ENCODE measurements at regions not wholly inside any gene's neighbourhood (a gene's known extent, or its start where the extent isn't known, plus 50 kb on each side); places are given as distances from the start of the nearest gene placed in this dataset.

DNA sequence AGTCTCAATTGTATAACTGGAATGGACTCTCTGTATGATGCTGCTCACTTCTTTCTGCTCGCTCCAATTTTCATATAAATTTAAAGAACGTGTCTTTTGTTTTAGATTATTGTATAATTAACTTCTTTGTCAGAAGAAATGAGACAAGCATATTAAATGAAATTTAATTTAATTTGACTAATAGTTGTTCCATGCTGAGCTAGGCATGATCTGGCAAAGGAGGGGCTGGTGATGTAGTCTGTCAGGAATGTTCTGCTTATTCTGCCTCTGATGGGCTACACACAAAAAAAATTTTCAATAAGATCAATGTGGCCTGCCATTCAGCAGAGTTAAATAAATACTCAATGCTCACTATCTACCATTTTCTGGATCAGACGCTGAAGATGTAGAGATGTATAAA lies 208.4 kb upstream of the CD96 start:
- H3K27ac ChIP-seq = no peak overlapping the region
- no peaks in the 10 kb centered on the region for H3K27me3 ChIP-seq
- TF ChIP-seq POLR2A (IDR thresholded peaks at IDR 0.05) = no peak
- TF ChIP-seq, protein P1, sequence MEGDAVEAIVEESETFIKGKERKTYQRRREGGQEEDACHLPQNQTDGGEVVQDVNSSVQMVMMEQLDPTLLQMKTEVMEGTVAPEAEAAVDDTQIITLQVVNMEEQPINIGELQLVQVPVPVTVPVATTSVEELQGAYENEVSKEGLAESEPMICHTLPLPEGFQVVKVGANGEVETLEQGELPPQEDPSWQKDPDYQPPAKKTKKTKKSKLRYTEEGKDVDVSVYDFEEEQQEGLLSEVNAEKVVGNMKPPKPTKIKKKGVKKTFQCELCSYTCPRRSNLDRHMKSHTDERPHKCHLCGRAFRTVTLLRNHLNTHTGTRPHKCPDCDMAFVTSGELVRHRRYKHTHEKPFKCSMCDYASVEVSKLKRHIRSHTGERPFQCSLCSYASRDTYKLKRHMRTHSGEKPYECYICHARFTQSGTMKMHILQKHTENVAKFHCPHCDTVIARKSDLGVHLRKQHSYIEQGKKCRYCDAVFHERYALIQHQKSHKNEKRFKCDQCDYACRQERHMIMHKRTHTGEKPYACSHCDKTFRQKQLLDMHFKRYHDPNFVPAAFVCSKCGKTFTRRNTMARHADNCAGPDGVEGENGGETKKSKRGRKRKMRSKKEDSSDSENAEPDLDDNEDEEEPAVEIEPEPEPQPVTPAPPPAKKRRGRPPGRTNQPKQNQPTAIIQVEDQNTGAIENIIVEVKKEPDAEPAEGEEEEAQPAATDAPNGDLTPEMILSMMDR (IDR thresholded peaks at IDR 0.05) = no peak
- WGBS, 2 donors = 64 to 71% methylated on average over 3 of the region's 3 CpGs
- DNase-seq (no peak), ATAC-seq (no peak)
- H3K36me3 ChIP-seq (replicated peaks in 1 of 2; ENCODE audit: insufficient read depth in 1 of 2, low read depth in 2 of 2) = no peaks in the 10 kb centered on the region
- no peaks in the 10 kb centered on the region for H3K4me1 ChIP-seq
- no peaks in the 10 kb centered on the region for H3K9me3 ChIP-seq
- H3K4me3 ChIP-seq = no peak overlapping the region
- intact Hi-C loops (cut with DNase I) = no loop called here

DNA sequence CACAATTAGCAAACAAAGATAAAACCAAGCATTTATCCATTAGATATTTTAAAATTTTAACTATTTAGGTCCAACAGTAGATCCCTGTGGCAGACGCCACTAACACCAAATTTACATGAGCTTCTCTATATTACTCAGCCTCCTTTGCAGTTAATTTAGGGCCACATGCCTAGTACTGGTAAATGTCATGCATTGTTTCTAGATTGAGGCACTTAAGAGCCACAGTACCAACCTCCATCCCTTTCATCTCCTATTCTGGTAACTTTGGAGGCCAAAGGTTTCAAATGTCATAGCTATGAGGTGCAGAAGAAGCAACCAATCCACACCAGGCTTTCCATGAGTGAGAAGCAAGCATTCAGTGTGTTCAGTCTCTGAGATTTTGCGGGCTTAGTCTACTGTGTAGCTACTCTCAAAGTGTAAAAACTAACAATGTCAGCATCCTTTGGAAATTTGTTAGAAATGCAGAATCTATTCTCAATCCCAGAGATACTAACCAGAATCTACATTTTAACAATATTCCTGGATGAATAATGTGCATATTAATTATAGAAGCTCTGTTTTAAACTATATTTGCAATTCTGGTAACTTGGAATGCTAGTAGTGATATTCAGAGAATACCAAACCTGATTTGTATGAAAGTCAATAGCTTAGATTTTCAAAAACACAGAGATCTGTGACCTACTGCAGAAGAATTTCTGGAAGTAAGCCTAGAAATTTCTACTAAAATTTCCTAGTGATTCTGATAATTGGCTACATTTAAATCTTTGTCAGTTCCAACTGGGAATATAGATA lies 206.3 kb upstream of the CD96 start:
- DNase-seq (no peak), ATAC-seq (no peak)
- WGBS, 2 donors = 74 to 77% methylated on average over 2 of the region's 2 CpGs
- no peaks in the 10 kb centered on the region for H3K4me1 ChIP-seq
- H3K36me3 ChIP-seq (replicated peaks in 1 of 2; ENCODE audit: insufficient read depth in 1 of 2, low read depth in 2 of 2) = no peaks in the 10 kb centered on the region
- H3K9me3 ChIP-seq = no peaks in the 10 kb centered on the region
- H3K4me3 ChIP-seq = no peak overlapping the region
- intact Hi-C loops (cut with DNase I) = no loop called here
- TF ChIP-seq, protein P1 (IDR thresholded peaks at IDR 0.05) = no peak
- TF ChIP-seq POLR2A (IDR thresholded peaks at IDR 0.05) = no peak
- no peak overlapping the region for H3K27ac ChIP-seq
- no peaks in the 10 kb centered on the region for H3K27me3 ChIP-seq

DNA sequence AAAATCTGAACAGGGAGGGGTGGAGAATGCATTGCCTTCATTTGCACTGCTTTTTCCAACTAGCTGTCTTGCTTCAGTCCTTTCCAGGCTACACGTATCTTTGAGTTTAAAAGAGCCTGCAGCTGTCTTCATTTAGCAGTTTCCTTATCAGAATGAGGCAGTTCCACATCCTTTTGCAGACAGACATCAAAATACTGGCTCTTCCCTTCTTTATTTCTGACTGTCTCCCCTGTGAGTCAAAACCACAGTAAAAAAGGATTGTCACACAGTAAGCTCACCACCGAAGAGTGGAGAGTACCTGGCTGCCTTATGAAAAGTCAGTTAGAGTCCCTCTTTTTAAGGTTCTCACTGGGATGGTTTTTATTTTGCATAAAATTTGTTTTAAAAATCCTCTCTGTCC lies 205.5 kb upstream of the CD96 start:
- intact Hi-C loops (cut with DNase I) = no loop called here
- Histone ChIP-seq H3K36me3 (replicated peaks in 1 of 2; ENCODE audit: insufficient read depth in 1 of 2, low read depth in 2 of 2) (no peaks in the 10 kb centered on the region), H3K27me3 (no peaks in the 10 kb centered on the region), H3K9me3 (no peaks in the 10 kb centered on the region), H3K4me3 (no peak overlapping the region), H3K27ac (no peak overlapping the region), H3K4me1 (no peaks in the 10 kb centered on the region)
- TF ChIP-seq POLR2A (IDR thresholded peaks at IDR 0.05) = no peak
- TF ChIP-seq, protein P1 (IDR thresholded peaks at IDR 0.05) = no peak
- WGBS, 2 donors = 45 to 54% methylated on average over 2 of the region's 2 CpGs
- no peak for DNase-seq
- no peak for ATAC-seq

DNA sequence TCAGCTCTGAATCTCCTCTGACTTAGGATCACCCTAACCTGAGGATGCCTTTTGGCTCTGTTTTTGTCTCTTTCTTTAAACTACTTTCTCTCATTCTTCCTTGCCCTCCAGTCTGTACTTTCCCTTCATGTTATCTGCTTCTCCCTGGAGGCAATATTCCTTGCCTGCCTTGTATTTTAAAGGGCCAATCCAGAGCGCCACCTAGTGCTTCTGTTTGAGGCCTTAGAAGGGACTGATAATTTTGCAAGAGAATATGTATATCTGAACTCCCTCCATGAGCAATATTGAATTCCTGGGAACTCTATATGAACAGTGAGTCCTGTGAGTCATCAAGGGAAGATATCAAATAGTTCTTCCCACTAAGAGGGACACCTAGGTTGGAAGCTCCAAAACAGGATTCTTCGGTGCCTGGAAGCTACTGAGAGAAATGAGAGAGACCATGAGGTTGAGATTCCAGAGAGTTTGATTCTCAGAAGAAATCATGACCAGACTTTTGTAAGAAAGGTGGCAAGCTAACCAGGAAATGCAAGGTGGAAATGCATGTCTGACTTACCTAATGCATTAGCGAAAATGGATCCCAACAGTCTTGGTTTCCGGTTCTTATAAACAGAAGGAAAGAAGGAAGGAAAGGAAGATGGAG lies 203.8 kb upstream of the CD96 start:
- ATAC-seq (peak; percentile 58), DNase-seq (peak; percentile 50 to 71 (median 66))
- no peaks in the 10 kb centered on the region for H3K4me1 ChIP-seq
- no peaks in the 10 kb centered on the region for H3K36me3 ChIP-seq (replicated peaks in 1 of 2; ENCODE audit: insufficient read depth in 1 of 2, low read depth in 2 of 2)
- H3K4me3 ChIP-seq = no peak overlapping the region
- TF ChIP-seq POLR2A (IDR thresholded peaks at IDR 0.05) = no peak
- TF ChIP-seq, protein P1 (IDR thresholded peaks at IDR 0.05) = peak; percentile 32 to 71 (median 63)
- intact Hi-C loops (cut with DNase I) = no loop called here
- no peak overlapping the region for H3K27ac ChIP-seq
- H3K9me3 ChIP-seq = no peaks in the 10 kb centered on the region
- H3K27me3 ChIP-seq = no peaks in the 10 kb centered on the region
- WGBS, 2 donors = 66% methylated on average over 4 of the region's 4 CpGs

All from body of pancreas (tissue), 4 donors.